ENCODE measurements at regions not wholly inside any gene's neighbourhood (a gene's known extent, or its start where the extent isn't known, plus 50 kb on each side); places are given as distances from the start of the nearest gene placed in this dataset.

- DNase-seq (ENCODE audit: low read depth, low spot score), result no peak
These were observed 247.8 kb downstream of the ENGASE start for GRCh38 chr17:79322211-79323123.

GRCh38 chr17:79320331-79320730 is 245.7 kb downstream of the ENGASE start:
- no peak for DNase-seq (ENCODE audit: low read depth, low spot score)

More at GRCh38 chr17:79322211-79323123, 247.8 kb downstream of the ENGASE start:
- no peak overlapping the region for H3K4me3 ChIP-seq (ENCODE audit: low read length)

GRCh38 chr17:79317916-79318315 is 243.3 kb downstream of the ENGASE start:
- DNase-seq (ENCODE audit: low read depth, low spot score), result no peak
- no peak overlapping the region for H3K4me3 ChIP-seq (ENCODE audit: low read length)

More at GRCh38 chr17:79320331-79320730, 245.7 kb downstream of the ENGASE start:
- H3K4me3 ChIP-seq (ENCODE audit: low read length), result no peak overlapping the region

GRCh38 chr17:79316805-79317204 is 242.2 kb downstream of the ENGASE start:
- H3K4me3 ChIP-seq (ENCODE audit: low read length), result no peak overlapping the region
- DNase-seq (ENCODE audit: low read depth, low spot score), result no peak

GRCh38 chr17:79315358-79316105 is 240.9 kb downstream of the ENGASE start:
- no peak for DNase-seq (ENCODE audit: low read depth, low spot score)
- H3K4me3 ChIP-seq (ENCODE audit: low read length), result no peak overlapping the region

- no peak overlapping the region for H3K4me3 ChIP-seq (ENCODE audit: low read length)
- DNase-seq (ENCODE audit: low read depth, low spot score), result no peak
These were observed 240.2 kb downstream of the ENGASE start for GRCh38 chr17:79314617-79315357.

- no peak overlapping the region for H3K4me3 ChIP-seq (ENCODE audit: low read length)
- DNase-seq (ENCODE audit: low read depth, low spot score), result no peak
These were observed 236.7 kb downstream of the ENGASE start for GRCh38 chr17:79311373-79311772.

GRCh38 chr17:79306424-79307318 is 232.0 kb downstream of the ENGASE start:
- no peak for DNase-seq (ENCODE audit: low read depth, low spot score)
- H3K4me3 ChIP-seq (ENCODE audit: low read length), result no peak overlapping the region

GRCh38 chr17:79305768-79306423 is 231.3 kb downstream of the ENGASE start:
- H3K4me3 ChIP-seq (ENCODE audit: low read length), result no peak overlapping the region
- DNase-seq (ENCODE audit: low read depth, low spot score), result no peak

GRCh38 chr17:79305376-79305767 is 230.7 kb downstream of the ENGASE start:
- DNase-seq (ENCODE audit: low read depth, low spot score), result no peak
- no peak overlapping the region for H3K4me3 ChIP-seq (ENCODE audit: low read length)

- no peak overlapping the region for H3K4me3 ChIP-seq (ENCODE audit: low read length)
- no peak for DNase-seq (ENCODE audit: low read depth, low spot score)
These were observed 230.3 kb downstream of the ENGASE start for GRCh38 chr17:79304884-79305283.

- no peak overlapping the region for H3K4me3 ChIP-seq (ENCODE audit: low read length)
- no peak for DNase-seq (ENCODE audit: low read depth, low spot score)
These were observed 229.1 kb downstream of the ENGASE start for GRCh38 chr17:79303641-79304205.

- no peak for DNase-seq (ENCODE audit: low read depth, low spot score)
- H3K4me3 ChIP-seq (ENCODE audit: low read length), result no peak overlapping the region
These were observed 226.8 kb downstream of the ENGASE start for GRCh38 chr17:79301469-79301868.

GRCh38 chr17:79299349-79299748 is 224.7 kb downstream of the ENGASE start:
- no peak for DNase-seq (ENCODE audit: low read depth, low spot score)
- no peak overlapping the region for H3K4me3 ChIP-seq (ENCODE audit: low read length)

GRCh38 chr17:79298799-79299198 is 224.2 kb downstream of the ENGASE start:
- no peak for DNase-seq (ENCODE audit: low read depth, low spot score)
- no peak overlapping the region for H3K4me3 ChIP-seq (ENCODE audit: low read length)

GRCh38 chr17:79296243-79296642 is 221.6 kb downstream of the ENGASE start:
- no peak overlapping the region for H3K4me3 ChIP-seq (ENCODE audit: low read length)
- no peak for DNase-seq (ENCODE audit: low read depth, low spot score)

- DNase-seq (ENCODE audit: low read depth, low spot score), result no peak
- H3K4me3 ChIP-seq (ENCODE audit: low read length), result no peak overlapping the region
These were observed 220.7 kb downstream of the ENGASE start for GRCh38 chr17:79295307-79295706.

Measured in Jurkat, Clone E6-1 (cell line).